GM23338 (cell line): ENCODE measurements at regions not wholly inside any gene's neighbourhood (a gene's known extent, or its start where the extent isn't known, plus 50 kb on each side); places are given as distances from the start of the nearest gene placed in this dataset.

ENCODE experiments used
- ATAC-seq: fragments of 200-7000 bp; cut with Tn5 transposase; 3 replicates; pipeline ENCODE4 v1.9.1; 2020
- DNase-seq: peaks from one replicate; pipeline ENCODE4 v3.0.0-alpha.2; 2015; ENCODE audit warnings: low spot score
- H2AFZ ChIP-seq: fragments of 200-600 bp; sonication (generic); 2 replicates; pipeline ENCODE4 v1.8.0; 2016; ENCODE audit warnings: antibody characterized with exemption, mild to moderate bottlenecking, moderate library complexity
- H3F3A ChIP-seq: fragments of 200-600 bp; sonication (generic); replicated peaks from 2 replicates; pipeline ENCODE4 v1.8.0; 2017; ENCODE audit warnings: antibody characterized with exemption, mixed run types, low read depth
- H3K27ac ChIP-seq: fragments of 200-600 bp; sonication (generic); 2 replicates; pipeline ENCODE4 v1.6.1; 2016; ENCODE audit warnings: low read depth
- H3K27me3 ChIP-seq: fragments of 200-600 bp; sonication (generic); 2 replicates; pipeline ENCODE4 v1.8.0; 2016; ENCODE audit warnings: mild to moderate bottlenecking, mixed run types, moderate library complexity; ENCODE audit not compliant: insufficient read depth
- H3K36me3 ChIP-seq: fragments of 200-600 bp; sonication (generic); 2 replicates; pipeline ENCODE4 v1.8.0; 2016; ENCODE audit warnings: mild to moderate bottlenecking; ENCODE audit not compliant: insufficient read depth
- H3K4me1 ChIP-seq: fragments of 200-600 bp; sonication (generic); 2 replicates; pipeline ENCODE4 v1.8.0; 2016; ENCODE audit warnings: mild to moderate bottlenecking, moderate library complexity; ENCODE audit not compliant: insufficient read depth
- H3K4me2 ChIP-seq: fragments of 200-600 bp; sonication (generic); 2 replicates; pipeline ENCODE4 v1.7.1; 2017; ENCODE audit warnings: mixed run types
- H3K4me3 ChIP-seq: fragments of 200-600 bp; sonication (generic); 2 replicates; pipeline ENCODE4 v1.6.1; 2016; ENCODE audit warnings: mixed run types
- H3K79me2 ChIP-seq: fragments of 200-600 bp; sonication (generic); replicated peaks from 2 replicates; pipeline ENCODE4 v1.8.0; 2017; ENCODE audit warnings: mild to moderate bottlenecking; ENCODE audit not compliant: insufficient read depth
- H3K9me2 ChIP-seq: fragments of 200-600 bp; sonication (generic); 2 replicates; pipeline ENCODE4 v1.8.0; 2017; ENCODE audit not compliant: insufficient read depth
- H4K20me1 ChIP-seq: fragments of 200-600 bp; sonication (generic); replicated peaks from 2 replicates; pipeline ENCODE4 v1.8.0; 2017; ENCODE audit warnings: mild to moderate bottlenecking; ENCODE audit not compliant: insufficient read depth
- H3K27ac Mint-ChIP-seq: 2 replicates; pipeline ENCODE4 v1.8.0; 2020; ENCODE audit warnings: inconsistent platforms, mild to moderate bottlenecking, moderate library complexity, mixed read lengths
- H3K27me3 Mint-ChIP-seq: 3 replicates; pipeline ENCODE4 v1.8.0; 2022; ENCODE audit warnings: low read depth, mild to moderate bottlenecking, moderate library complexity, mixed read lengths, inconsistent platforms; ENCODE audit not compliant: insufficient read depth, poor library complexity
- H3K36me3 Mint-ChIP-seq: 3 replicates; pipeline ENCODE4 v1.8.0; 2021; ENCODE audit warnings: low read depth, mild to moderate bottlenecking, inconsistent platforms, moderate library complexity, mixed read lengths
- H3K4me1 Mint-ChIP-seq: 3 replicates; pipeline ENCODE4 v1.8.0; 2020; ENCODE audit warnings: mild to moderate bottlenecking, inconsistent platforms, mixed read lengths
- H3K4me3 Mint-ChIP-seq: 3 replicates; pipeline ENCODE4 v1.8.0; 2021; ENCODE audit warnings: moderate library complexity, mild to moderate bottlenecking, inconsistent platforms, mixed read lengths
- H3K9me3 Mint-ChIP-seq: 3 replicates; pipeline ENCODE4 v1.8.0; 2020; ENCODE audit warnings: moderate library complexity, mild to moderate bottlenecking, inconsistent platforms, mixed read lengths
- CREB1 ChIP-seq: fragments of 250-450 bp; sonication (Bioruptor Pico); IDR thresholded peaks from 2 replicates; pipeline ENCODE4 v1.5.0; 2020; ENCODE audit warnings: low read depth, mild to moderate bottlenecking, moderate library complexity
- ETS1 ChIP-seq: IDR thresholded peaks from 2 replicates; pipeline ENCODE4 v1.6.1; 2016; ENCODE audit warnings: antibody characterized with exemption
- EZH2phosphoT487 ChIP-seq: fragments of 200-600 bp; sonication (generic); IDR thresholded peaks from one replicate; pipeline ENCODE4 v1.8.1; 2018; ENCODE audit warnings: antibody characterized with exemption; ENCODE audit not compliant: unreplicated experiment
- JUNB ChIP-seq: IDR thresholded peaks from one replicate; pipeline ENCODE4 v1.6.1; 2016; ENCODE audit warnings: antibody characterized with exemption; ENCODE audit not compliant: unreplicated experiment
- POLR2AphosphoS5 ChIP-seq: IDR thresholded peaks from 2 replicates; pipeline ENCODE4 v1.6.1; 2016; ENCODE audit warnings: antibody characterized with exemption, low read depth
- ZNF114 ChIP-seq: fragments of 250-450 bp; sonication (Bioruptor Pico); IDR thresholded peaks from 2 replicates; pipeline ENCODE4 v1.5.0; 2020; ENCODE audit warnings: mild to moderate bottlenecking, moderate library complexity
- ZNF331 ChIP-seq: fragments of 250-450 bp; sonication (Bioruptor Pico); IDR thresholded peaks from 2 replicates; pipeline ENCODE4 v1.5.0; 2020; ENCODE audit warnings: low read depth, mild to moderate bottlenecking, moderate library complexity
- ZNF462 ChIP-seq: fragments of 250-450 bp; sonication (Bioruptor Pico); IDR thresholded peaks from 2 replicates; pipeline ENCODE4 v1.5.0; 2020; ENCODE audit warnings: mild to moderate bottlenecking, moderate library complexity

- Mint-ChIP-seq H3K36me3 (peaks cover 10% of the 10 kb centered on the region; the same call in 2 of the 3 replicates), H3K4me3 (no peak overlapping the region), H3K27me3 (peaks cover 12% of the 10 kb centered on the region), H3K9me3 (peaks cover 22% of the 10 kb centered on the region), H3K4me1 (peaks cover 22% of the 10 kb centered on the region), H3K27ac (no peak overlapping the region)
- DNase-seq (no peak), ATAC-seq (peak; percentile 21; the same call in 2 of the 3 replicates)
- no peaks in the 10 kb centered on the region for H3K9me2 ChIP-seq
- no peaks in the 10 kb centered on the region for H3F3A ChIP-seq
- no peaks in the 10 kb centered on the region for H3K79me2 ChIP-seq
- H3K4me3 ChIP-seq, result no peak overlapping the region
- H3K4me2 ChIP-seq, result no peak overlapping the region
- H3K4me1 ChIP-seq, result peaks cover 11% of the 10 kb centered on the region
- H3K27me3 ChIP-seq, result no peaks in the 10 kb centered on the region
- no peaks in the 10 kb centered on the region for H4K20me1 ChIP-seq
- no peak overlapping the region for H3K27ac ChIP-seq
- H2AFZ ChIP-seq, result no peak overlapping the region
- TF ChIP-seq ZNF462 (CRISPR knock-in tag), result no peak
- no peak for TF ChIP-seq ZNF331 (CRISPR knock-in tag)
- no peak for TF ChIP-seq ETS1
- no peak for TF ChIP-seq CREB1
- no peak for TF ChIP-seq EZH2phosphoT487
- TF ChIP-seq ZNF114 (CRISPR knock-in tag), result no peak
- TF ChIP-seq JUNB, result no peak
- TF ChIP-seq POLR2AphosphoS5, result no peak
- H3K36me3 ChIP-seq, result no peaks in the 10 kb centered on the region
Observed at GRCh38 chr20:50412069-50412468, 98.1 kb upstream of the PTPN1 start.
